Activated CD4-positive, alpha-beta T cell treated with anti-CD3 and anti-CD28 coated beads, Interleukin-2, amount 10 ng/mL, durations not matched to agents 7 days and 5 days (primary cell): ENCODE measurements at regions not wholly inside any gene's neighbourhood (a gene's known extent, or its start where the extent isn't known, plus 50 kb on each side); places are given as distances from the start of the nearest gene placed in this dataset.
"Not testable (repeated sequence)": the region's sequence is repeated elsewhere in the genome, so short reads cannot be mapped to it uniquely, and the experiment has no call there.

Source experiments
- CTCF ChIA-PET: fragments of 350-600 bp; sonication (Branson Sonifier 250); formaldehyde crosslinking; loops from one replicate; lab custom pipeline; 2021; ENCODE audit warnings: antibody characterized with exemption; lab: Charles Lee
- POLR2A ChIA-PET: fragments of 350-600 bp; sonication (Branson Sonifier 250); formaldehyde crosslinking; loops from one replicate; lab custom pipeline; 2021; ENCODE audit warnings: antibody characterized with exemption; lab: Charles Lee
- DNase-seq: peaks from one replicate; pipeline ENCODE4 v3.0.0-alpha.2; 2020
- H3K27ac Mint-ChIP-seq: one replicate; pipeline ENCODE4 v1.8.0; 2021; ENCODE audit warnings: mild to moderate bottlenecking, moderate library complexity, mixed read lengths
- H3K27me3 Mint-ChIP-seq: one replicate; pipeline ENCODE4 v1.8.0; 2021; ENCODE audit warnings: mixed read lengths
- H3K36me3 Mint-ChIP-seq: one replicate; pipeline ENCODE4 v1.8.0; 2021; ENCODE audit warnings: low read depth, mixed read lengths
- H3K4me1 Mint-ChIP-seq: one replicate; pipeline ENCODE4 v1.8.0; 2021; ENCODE audit warnings: mixed read lengths
- H3K4me3 Mint-ChIP-seq: one replicate; pipeline ENCODE4 v1.8.0; 2021; ENCODE audit warnings: mild to moderate bottlenecking, moderate library complexity, mixed read lengths
- H3K9me3 Mint-ChIP-seq: one replicate; pipeline ENCODE4 v1.8.0; 2021; ENCODE audit warnings: mixed read lengths

DNA sequence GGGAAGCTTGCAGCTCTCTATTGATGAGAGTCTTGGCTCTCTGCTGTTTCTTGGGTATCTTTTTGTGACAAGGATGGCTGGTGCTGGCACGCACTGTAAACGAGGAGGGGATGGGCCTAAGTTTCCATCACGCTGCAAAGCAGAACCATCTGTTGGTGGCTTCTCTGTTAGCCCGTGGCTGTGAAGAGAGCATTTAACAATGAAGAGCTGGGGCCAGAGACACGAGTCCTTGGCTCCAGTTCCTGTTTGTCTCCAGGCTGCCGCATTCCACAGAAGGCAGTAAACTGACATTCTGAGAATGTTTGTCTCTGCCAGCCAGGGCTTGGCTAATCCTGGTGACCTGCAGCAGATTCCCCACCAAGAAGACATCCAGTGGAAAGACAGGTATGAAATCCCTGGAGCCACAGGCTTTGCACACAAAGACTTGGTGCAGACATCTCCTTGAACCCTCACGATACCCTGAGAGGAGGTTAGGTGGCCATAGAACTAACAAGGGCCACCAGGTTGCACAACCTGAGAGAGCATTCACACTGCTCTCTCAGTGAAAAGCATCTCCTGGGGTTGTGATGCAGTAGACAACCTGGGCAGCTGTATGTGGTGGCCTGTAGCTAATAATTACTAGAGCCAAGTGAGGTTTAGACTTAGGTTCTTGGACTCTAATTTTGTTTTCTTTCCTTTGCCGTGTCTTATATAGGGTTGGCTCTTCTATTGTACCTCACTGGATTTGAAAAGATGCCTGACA lies 130.9 kb downstream of the ASB7 start:
- CTCF ChIA-PET = no interaction called here

DNA sequence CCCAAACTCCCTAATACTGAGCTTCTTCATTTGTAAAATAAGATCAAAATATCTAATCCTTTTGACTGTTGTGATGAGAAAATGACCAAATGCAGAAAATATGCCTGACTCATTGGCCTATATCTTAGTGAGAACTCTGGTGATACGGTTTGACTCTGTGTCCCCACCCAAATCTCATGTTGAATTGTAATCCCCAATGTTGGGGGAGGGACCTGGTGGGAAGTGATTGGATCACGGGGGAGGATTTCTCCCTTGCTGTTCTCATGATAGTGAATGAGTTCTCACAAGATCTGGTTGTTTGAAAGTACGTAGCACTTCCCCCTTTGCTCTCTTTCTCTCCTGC lies 131.4 kb downstream of the ASB7 start:
- H3K4me3 Mint-ChIP-seq, H3K27me3 Mint-ChIP-seq, H3K36me3 Mint-ChIP-seq, CTCF ChIA-PET, POLR2A ChIA-PET, H3K27ac Mint-ChIP-seq, H3K9me3 Mint-ChIP-seq, H3K4me1 Mint-ChIP-seq, DNase-seq: not testable (repeated sequence)

More for the DNA sequence above, 130.9 kb downstream of the ASB7 start:
- no peak for DNase-seq
- no peaks in the 10 kb centered on the region for H3K36me3 Mint-ChIP-seq
- no peak overlapping the region for H3K4me3 Mint-ChIP-seq
- H3K27ac Mint-ChIP-seq = no peak overlapping the region
- H3K27me3 Mint-ChIP-seq = no peaks in the 10 kb centered on the region
- no peaks in the 10 kb centered on the region for H3K4me1 Mint-ChIP-seq
- peaks cover 2% of the 10 kb centered on the region for H3K9me3 Mint-ChIP-seq
- POLR2A ChIA-PET = no interaction called here

DNA sequence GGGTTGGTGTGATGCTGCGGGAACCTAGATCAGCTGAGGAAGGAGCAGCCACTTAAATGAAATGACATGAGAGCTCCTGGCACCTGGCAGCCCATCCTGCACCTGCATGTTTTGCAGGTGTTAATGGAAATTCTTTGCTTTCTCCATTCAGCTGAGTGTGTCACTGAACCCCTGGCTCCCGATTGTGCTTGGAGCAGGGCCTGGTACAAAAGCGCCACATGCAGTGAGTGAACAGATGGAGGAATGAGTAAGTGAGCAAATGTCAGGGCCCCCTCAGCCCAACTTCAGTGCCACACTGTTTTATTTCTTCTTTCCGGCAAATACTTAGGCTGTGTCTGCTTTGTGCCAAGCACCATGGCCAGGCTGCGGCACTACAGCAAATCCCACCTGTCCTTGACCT lies 132.2 kb downstream of the ASB7 start:
- no peak overlapping the region for H3K4me3 Mint-ChIP-seq
- H3K36me3 Mint-ChIP-seq = no peaks in the 10 kb centered on the region
- POLR2A ChIA-PET = no interaction called here
- peaks cover 4% of the 10 kb centered on the region for H3K27me3 Mint-ChIP-seq
- H3K27ac Mint-ChIP-seq = no peak overlapping the region
- H3K9me3 Mint-ChIP-seq = peaks cover 2% of the 10 kb centered on the region
- CTCF ChIA-PET = no interaction called here
- H3K4me1 Mint-ChIP-seq = no peaks in the 10 kb centered on the region
- DNase-seq = no peak

- CTCF ChIA-PET = no interaction called here
Measured at GRCh38 chr15:100735129-100736053, 133.0 kb downstream of the ASB7 start.

DNA sequence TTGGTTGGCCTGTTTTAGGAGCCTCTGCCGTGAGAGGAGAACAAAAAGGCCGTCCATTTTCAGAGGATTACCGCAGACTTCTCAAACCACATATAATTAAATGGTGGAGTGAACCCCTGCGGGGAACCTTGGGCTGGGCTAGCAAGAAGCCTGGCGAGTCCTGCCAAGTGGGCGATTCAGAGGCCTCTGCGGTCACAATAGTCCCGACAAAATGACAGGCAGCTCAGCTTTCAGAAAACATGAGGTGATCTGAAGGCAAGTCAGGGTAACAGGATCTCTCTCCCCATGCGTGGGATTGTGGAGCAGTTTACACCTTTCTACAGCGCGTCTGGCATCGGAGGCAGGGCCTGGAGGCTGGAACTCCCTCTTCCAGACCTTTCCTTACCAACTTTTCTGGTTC lies 134.8 kb downstream of the ASB7 start:
- H3K4me1 Mint-ChIP-seq = no peaks in the 10 kb centered on the region
- H3K27me3 Mint-ChIP-seq = peaks cover 13% of the 10 kb centered on the region
- H3K27ac Mint-ChIP-seq = no peak overlapping the region
- ChIA-PET POLR2A (no interaction called here), CTCF (no interaction called here)
- H3K36me3 Mint-ChIP-seq = no peaks in the 10 kb centered on the region
- H3K4me3 Mint-ChIP-seq = no peak overlapping the region
- peaks cover 2% of the 10 kb centered on the region for H3K9me3 Mint-ChIP-seq
- no peak for DNase-seq

More at GRCh38 chr15:100735129-100736053, 133.0 kb downstream of the ASB7 start:
- DNase-seq = no peak
- H3K36me3 Mint-ChIP-seq = no peaks in the 10 kb centered on the region
- H3K27ac Mint-ChIP-seq = no peak overlapping the region
- no peaks in the 10 kb centered on the region for H3K4me1 Mint-ChIP-seq
- H3K9me3 Mint-ChIP-seq = peaks cover 2% of the 10 kb centered on the region
- peaks cover 4% of the 10 kb centered on the region for H3K27me3 Mint-ChIP-seq
- no peak overlapping the region for H3K4me3 Mint-ChIP-seq
- POLR2A ChIA-PET = no interaction called here

DNA sequence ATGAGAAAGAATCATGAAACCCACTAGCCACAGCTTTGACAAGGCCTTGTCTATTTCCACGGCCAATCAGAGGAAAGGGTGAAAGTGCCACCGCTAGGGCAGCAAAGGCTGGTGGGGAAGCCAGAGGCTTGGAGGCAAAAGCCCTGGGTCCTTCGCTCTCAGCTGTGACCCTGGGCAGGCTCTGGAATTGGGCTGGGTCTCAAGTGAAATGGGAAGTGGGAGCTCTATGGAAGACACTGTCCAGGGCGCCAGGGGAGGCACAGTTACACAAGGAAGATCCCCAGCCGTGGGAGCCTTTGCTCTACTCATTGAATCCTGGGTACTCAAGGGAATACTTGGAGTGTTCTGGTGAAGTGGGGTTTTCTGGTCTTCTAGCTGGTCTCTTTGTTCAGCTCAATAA lies 136.2 kb downstream of the ASB7 start:
- H3K9me3 Mint-ChIP-seq = peaks cover 2% of the 10 kb centered on the region
- H3K4me1 Mint-ChIP-seq = no peaks in the 10 kb centered on the region
- no peaks in the 10 kb centered on the region for H3K36me3 Mint-ChIP-seq
- ChIA-PET CTCF (no interaction called here), POLR2A (no interaction called here)
- peaks cover 25% of the 10 kb centered on the region for H3K27me3 Mint-ChIP-seq
- no peak for DNase-seq
- H3K4me3 Mint-ChIP-seq = no peak overlapping the region
- H3K27ac Mint-ChIP-seq = no peak overlapping the region

DNA sequence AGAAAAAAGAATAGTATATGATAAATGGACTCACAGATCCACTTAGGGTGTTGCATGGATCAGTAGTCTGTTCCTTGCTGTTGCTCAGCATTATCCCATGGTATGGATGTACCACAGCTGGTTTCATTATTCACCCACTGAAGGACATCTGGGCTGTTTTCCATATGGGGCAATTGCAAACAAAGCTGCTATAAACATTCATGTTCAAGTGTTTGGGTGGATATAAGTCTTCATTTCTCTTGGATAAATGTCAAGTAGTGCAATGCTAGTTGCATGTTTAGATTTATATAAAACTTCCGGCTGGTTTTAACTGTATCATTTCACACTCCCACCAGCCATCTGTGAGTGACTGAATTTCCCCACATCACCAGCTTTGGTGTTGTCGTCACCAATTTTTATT lies 137.7 kb downstream of the ASB7 start:
- ChIA-PET CTCF (interaction anchor here (1.0 kb wide), 1 partner anchor 19 kb away, joined by 3 read pairs; no protein-coding TSS in a partner anchor), POLR2A (no interaction called here)
- Mint-ChIP-seq H3K36me3 (no peaks in the 10 kb centered on the region), H3K4me1 (no peaks in the 10 kb centered on the region), H3K9me3 (no peaks in the 10 kb centered on the region), H3K27me3 (peaks cover 36% of the 10 kb centered on the region), H3K4me3 (no peak overlapping the region), H3K27ac (no peak overlapping the region)
- no peak for DNase-seq

DNA sequence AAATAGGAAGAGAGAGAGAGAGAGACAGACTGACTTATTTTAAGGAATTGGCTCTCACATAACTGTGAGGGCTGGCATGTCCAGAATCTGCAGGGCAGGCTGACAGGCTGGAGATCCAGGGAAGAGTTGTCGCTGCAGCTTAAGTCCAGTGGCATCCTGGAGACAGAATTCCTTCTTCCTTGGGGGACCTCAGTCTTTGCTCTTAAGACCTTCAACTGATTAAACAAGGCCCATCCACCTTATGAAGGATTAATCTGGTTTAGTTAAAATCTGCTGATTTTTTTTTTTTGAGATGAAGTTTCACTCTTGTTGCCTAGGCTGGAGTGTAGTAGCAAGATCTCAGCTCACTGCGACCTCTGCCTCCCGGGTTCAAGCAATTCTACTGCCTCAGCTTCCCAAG lies 128.0 kb upstream of the ALDH1A3 start:
- ChIA-PET CTCF (no interaction called here), POLR2A (no interaction called here)
- Mint-ChIP-seq H3K27me3 (peaks cover 41% of the 10 kb centered on the region), H3K4me1 (no peaks in the 10 kb centered on the region), H3K36me3 (no peaks in the 10 kb centered on the region), H3K27ac (no peak overlapping the region), H3K9me3 (no peaks in the 10 kb centered on the region), H3K4me3 (no peak overlapping the region)
- no peak for DNase-seq

GRCh38 chr15:100753503-100753902 lies 126.1 kb upstream of the ALDH1A3 start:
- Mint-ChIP-seq H3K36me3 (no peaks in the 10 kb centered on the region), H3K9me3 (no peaks in the 10 kb centered on the region), H3K4me3 (no peak overlapping the region), H3K27ac (no peak overlapping the region), H3K27me3 (peaks cover 49% of the 10 kb centered on the region), H3K4me1 (no peaks in the 10 kb centered on the region)
- POLR2A ChIA-PET = no interaction called here
- DNase-seq = no peak
- CTCF ChIA-PET = no interaction called here

- Mint-ChIP-seq H3K27ac (no peak overlapping the region), H3K4me3 (no peak overlapping the region), H3K27me3 (peaks cover 46% of the 10 kb centered on the region), H3K36me3 (no peaks in the 10 kb centered on the region), H3K4me1 (no peaks in the 10 kb centered on the region), H3K9me3 (no peaks in the 10 kb centered on the region)
- CTCF ChIA-PET = interaction anchor here (0.6 to 1.2 kb wide), 2 partner anchors 108 to 408 kb away, joined by 3 read pairs; no protein-coding TSS in a partner anchor
- DNase-seq = no peak
- POLR2A ChIA-PET = no interaction called here
Measured at GRCh38 chr15:100757661-100758060, 122.0 kb upstream of the ALDH1A3 start.

DNA sequence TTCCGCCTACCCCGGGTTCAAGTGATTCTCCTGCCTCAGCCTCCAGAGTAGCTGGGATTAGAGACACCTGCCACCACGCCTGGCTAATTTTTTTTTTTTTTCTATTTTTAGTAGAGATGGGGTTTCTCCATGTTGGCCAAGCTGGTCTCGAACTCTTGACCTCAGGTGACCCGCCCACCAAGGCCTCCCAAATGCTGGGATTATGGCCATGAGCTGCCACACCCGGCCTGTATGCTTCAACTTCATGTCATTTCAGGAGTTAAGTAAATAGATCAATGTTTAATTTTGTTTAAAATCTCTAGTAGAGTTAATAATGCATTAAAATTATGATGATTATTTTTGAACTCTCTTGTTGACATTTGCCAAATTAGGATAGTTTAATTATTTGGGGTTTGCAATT lies 121.1 kb upstream of the ALDH1A3 start:
- H3K9me3 Mint-ChIP-seq = no peaks in the 10 kb centered on the region
- ChIA-PET CTCF (interaction anchor here (1.0 to 1.2 kb wide), 2 partner anchors 13 to 408 kb away, joined by 3 read pairs; no protein-coding TSS in a partner anchor), POLR2A (no interaction called here)
- H3K27me3 Mint-ChIP-seq = peaks cover 42% of the 10 kb centered on the region
- no peaks in the 10 kb centered on the region for H3K36me3 Mint-ChIP-seq
- no peak for DNase-seq
- H3K4me1 Mint-ChIP-seq = no peaks in the 10 kb centered on the region
- no peak overlapping the region for H3K27ac Mint-ChIP-seq
- no peak overlapping the region for H3K4me3 Mint-ChIP-seq

DNA sequence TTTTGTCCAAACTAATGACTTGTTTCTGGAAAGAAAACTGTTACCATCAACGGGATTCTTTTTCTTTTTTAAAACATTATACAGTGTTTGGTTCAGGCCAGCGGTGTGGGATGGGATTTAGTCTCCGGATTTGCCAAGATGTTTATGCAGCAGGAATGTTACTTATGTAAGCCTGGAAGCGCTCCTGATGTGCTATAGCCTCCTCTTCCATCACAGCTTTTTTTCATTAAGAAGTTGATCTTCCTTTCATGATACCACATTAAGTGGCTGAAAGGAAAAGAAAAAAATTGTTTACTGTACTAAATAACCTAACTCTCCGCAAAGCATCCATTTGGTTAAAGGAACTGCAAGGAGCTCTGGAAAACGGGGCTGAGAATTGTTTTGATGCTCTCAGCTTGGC lies 120.5 kb upstream of the ALDH1A3 start:
- Mint-ChIP-seq H3K36me3 (no peaks in the 10 kb centered on the region), H3K27ac (no peak overlapping the region), H3K9me3 (no peaks in the 10 kb centered on the region), H3K27me3 (peaks cover 38% of the 10 kb centered on the region), H3K4me1 (no peaks in the 10 kb centered on the region), H3K4me3 (no peak overlapping the region)
- POLR2A ChIA-PET = no interaction called here
- DNase-seq = no peak
- CTCF ChIA-PET = interaction anchor here (0.8 to 1.2 kb wide), 3 partner anchors 12 to 409 kb away, joined by 3 read pairs; no protein-coding TSS in a partner anchor

DNA sequence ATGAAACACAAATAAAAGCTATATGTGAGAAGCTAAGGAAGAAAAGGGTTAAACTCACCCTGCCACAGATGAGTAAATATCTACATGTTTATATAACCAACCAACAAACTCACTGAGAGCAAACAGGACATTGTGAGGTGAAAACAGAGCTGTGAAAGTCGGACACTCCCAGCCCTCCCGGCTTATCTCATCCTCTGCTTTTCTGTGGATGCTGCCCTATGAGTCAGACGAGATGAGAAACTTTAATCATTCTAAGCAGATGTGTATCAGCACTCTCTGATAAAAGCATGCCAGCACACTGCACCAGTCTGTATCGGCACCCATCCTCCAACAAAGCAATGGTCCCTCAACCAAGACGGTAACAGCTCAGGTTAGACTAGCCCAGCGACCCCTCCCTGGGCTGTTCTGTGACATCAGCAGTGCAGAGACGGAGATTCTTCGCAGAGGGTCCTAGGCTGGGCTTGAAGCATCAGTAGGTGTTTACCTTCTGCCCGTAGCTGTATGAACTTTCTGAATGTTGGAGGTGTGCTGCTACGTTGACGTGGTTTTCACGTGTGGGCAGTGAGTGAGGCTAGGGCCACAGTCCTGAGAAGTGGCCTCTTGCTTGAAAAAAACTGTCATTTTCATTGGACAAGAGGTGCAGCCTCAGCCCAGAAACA lies 119.8 kb upstream of the ALDH1A3 start:
- Mint-ChIP-seq H3K27ac (no peak overlapping the region), H3K36me3 (no peaks in the 10 kb centered on the region), H3K4me3 (no peak overlapping the region), H3K4me1 (no peaks in the 10 kb centered on the region), H3K9me3 (no peaks in the 10 kb centered on the region), H3K27me3 (peaks cover 30% of the 10 kb centered on the region)
- DNase-seq = no peak
- POLR2A ChIA-PET = no interaction called here
- CTCF ChIA-PET = interaction anchor here (0.8 kb wide), 1 partner anchor 20 kb away, joined by 3 read pairs; no protein-coding TSS in a partner anchor
